Activated naive CD4-positive, alpha-beta T cell (primary cell): ENCODE measurements at regions not wholly inside any gene's neighbourhood (a gene's known extent, or its start where the extent isn't known, plus 50 kb on each side); places are given as distances from the start of the nearest gene placed in this dataset.
"Not testable (repeated sequence)": the region's sequence is repeated elsewhere in the genome, so short reads cannot be mapped to it uniquely, and the experiment has no call there.

Source experiments
- DNase-seq, 4 experiments: peaks; one replicate each; lab custom pipeline; 2025; lab: John Stamatoyannopoulos, UW

GRCh38 chr5:108531367-108532128, 149.7 kb upstream of the FBXL17 start:
- no peak for DNase-seq

- DNase-seq: no peak
Measured at GRCh38 chr5:108530706-108531105, 148.8 kb upstream of the FBXL17 start.

- DNase-seq: no peak
Measured at GRCh38 chr5:108529381-108529780, 147.5 kb upstream of the FBXL17 start.

- no peak for DNase-seq
Measured at GRCh38 chr5:108528655-108529054, 146.8 kb upstream of the FBXL17 start.

- no peak for DNase-seq
Measured at GRCh38 chr5:108524564-108524963, 142.7 kb upstream of the FBXL17 start.

- no peak for DNase-seq
Measured at GRCh38 chr5:108523360-108523759, 141.5 kb upstream of the FBXL17 start.

- DNase-seq: no peak
Measured at GRCh38 chr5:108521841-108522506, 140.1 kb upstream of the FBXL17 start.

GRCh38 chr5:108521011-108521700, 139.3 kb upstream of the FBXL17 start:
- no peak for DNase-seq

- DNase-seq: no peak
Measured at GRCh38 chr5:108516785-108517184, 134.9 kb upstream of the FBXL17 start.

GRCh38 chr5:108515517-108516105, 133.7 kb upstream of the FBXL17 start:
- no peak for DNase-seq

GRCh38 chr5:108508979-108509378, 127.1 kb upstream of the FBXL17 start:
- DNase-seq: no peak

GRCh38 chr5:108507631-108508030, 125.7 kb upstream of the FBXL17 start:
- no peak for DNase-seq

GRCh38 chr5:108505608-108506007, 123.7 kb upstream of the FBXL17 start:
- no peak for DNase-seq

- no peak for DNase-seq
Measured at GRCh38 chr5:108504974-108505373, 123.1 kb upstream of the FBXL17 start.

GRCh38 chr5:108503986-108504385, 122.1 kb upstream of the FBXL17 start:
- DNase-seq: no peak

GRCh38 chr5:108495615-108496014, 113.7 kb upstream of the FBXL17 start:
- not testable (repeated sequence) for DNase-seq

GRCh38 chr5:108487951-108488350, 106.1 kb upstream of the FBXL17 start:
- DNase-seq: no peak

GRCh38 chr5:108484035-108484434, 102.1 kb upstream of the FBXL17 start:
- no peak for DNase-seq

GRCh38 chr5:108481355-108481931, 99.5 kb upstream of the FBXL17 start:
- DNase-seq: no peak

- DNase-seq: no peak
Measured at GRCh38 chr5:108472237-108472636, 90.3 kb upstream of the FBXL17 start.

- DNase-seq: no peak
Measured at GRCh38 chr5:108467563-108467962, 85.7 kb upstream of the FBXL17 start.
